ENCODE measurements at regions not wholly inside any gene's neighbourhood (a gene's known extent, or its start where the extent isn't known, plus 50 kb on each side); places are given as distances from the start of the nearest gene placed in this dataset.

GRCh38 chr14:84922370-84922769, 607.6 kb upstream of the FLRT2 start:
- Histone ChIP-seq H3K27ac (no peak overlapping the region), H3K27me3 (no peaks in the 10 kb centered on the region), H3K4me1 (no peaks in the 10 kb centered on the region), H3K36me3 (no peaks in the 10 kb centered on the region), H3K9me3 (no peaks in the 10 kb centered on the region), H3K4me3 (no peak overlapping the region)
- ATAC-seq (ENCODE audit: low FRiP score in 2 of 2) (no peak), DNase-seq (no peak)
- WGBS, 2 donors: 83 to 92% methylated on average over 3 of the region's 3 CpGs
- TF ChIP-seq CTCF (IDR thresholded peaks at IDR 0.05) (no peak), EP300 (IDR thresholded peaks at IDR 0.05) (no peak), POLR2A (IDR thresholded peaks at IDR 0.05) (no peak), POLR2AphosphoS5 (IDR thresholded peaks at IDR 0.05) (no peak)

GRCh38 chr14:84926656-84927055, 603.3 kb upstream of the FLRT2 start:
- TF ChIP-seq POLR2A (IDR thresholded peaks at IDR 0.05) (no peak), POLR2AphosphoS5 (IDR thresholded peaks at IDR 0.05) (no peak), EP300 (IDR thresholded peaks at IDR 0.05) (no peak), CTCF (IDR thresholded peaks at IDR 0.05) (no peak)
- Histone ChIP-seq H3K36me3 (no peaks in the 10 kb centered on the region), H3K27me3 (no peaks in the 10 kb centered on the region), H3K4me3 (no peak overlapping the region), H3K9me3 (no peaks in the 10 kb centered on the region), H3K27ac (no peak overlapping the region), H3K4me1 (no peaks in the 10 kb centered on the region)
- ATAC-seq (ENCODE audit: low FRiP score in 2 of 2) (no peak), DNase-seq (no peak)
- 75 to 76% methylated on average over 1 of the region's 1 CpG for WGBS, 2 donors

- WGBS, 2 donors: 46 to 48% methylated on average over 6 of the region's 6 CpGs
- Histone ChIP-seq H3K9me3 (no peaks in the 10 kb centered on the region), H3K4me1 (no peaks in the 10 kb centered on the region), H3K27me3 (no peaks in the 10 kb centered on the region), H3K36me3 (no peaks in the 10 kb centered on the region), H3K4me3 (no peak overlapping the region), H3K27ac (no peak overlapping the region)
- ATAC-seq (ENCODE audit: low FRiP score in 2 of 2): no peak
- DNase-seq: no peak
- TF ChIP-seq EP300 (IDR thresholded peaks at IDR 0.05) (no peak), POLR2AphosphoS5 (IDR thresholded peaks at IDR 0.05) (no peak), CTCF (IDR thresholded peaks at IDR 0.05) (no peak), POLR2A (IDR thresholded peaks at IDR 0.05) (no peak)
Observed at GRCh38 chr14:84927096-84927827, 602.7 kb upstream of the FLRT2 start.

GRCh38 chr14:84929086-84929485, 600.9 kb upstream of the FLRT2 start:
- Histone ChIP-seq H3K4me1 (no peaks in the 10 kb centered on the region), H3K4me3 (no peak overlapping the region), H3K27ac (no peak overlapping the region), H3K9me3 (no peaks in the 10 kb centered on the region), H3K36me3 (no peaks in the 10 kb centered on the region), H3K27me3 (no peaks in the 10 kb centered on the region)
- TF ChIP-seq POLR2AphosphoS5 (IDR thresholded peaks at IDR 0.05): no peak
- TF ChIP-seq CTCF (IDR thresholded peaks at IDR 0.05): no peak
- 83 to 96% methylated on average over 1 of the region's 1 CpG for WGBS, 2 donors
- DNase-seq (no peak), ATAC-seq (ENCODE audit: low FRiP score in 2 of 2) (no peak)

- H3K27me3 ChIP-seq: no peaks in the 10 kb centered on the region
- DNase-seq: no peak
- ATAC-seq (ENCODE audit: low FRiP score in 2 of 2): no peak
- H3K9me3 ChIP-seq: no peaks in the 10 kb centered on the region
- H3K4me3 ChIP-seq: no peak overlapping the region
- TF ChIP-seq CTCF (IDR thresholded peaks at IDR 0.05) (no peak), POLR2A (IDR thresholded peaks at IDR 0.05) (no peak), EP300 (IDR thresholded peaks at IDR 0.05) (no peak), POLR2AphosphoS5 (IDR thresholded peaks at IDR 0.05) (no peak)
- H3K36me3 ChIP-seq: no peaks in the 10 kb centered on the region
- no peaks in the 10 kb centered on the region for H3K4me1 ChIP-seq
- 71 to 82% methylated on average over 2 of the region's 2 CpGs for WGBS, 2 donors
- no peak overlapping the region for H3K27ac ChIP-seq
Observed at GRCh38 chr14:84929834-84930233, 600.1 kb upstream of the FLRT2 start.

Measured in upper lobe of left lung (tissue), 6 donors.